Retinal pigment epithelial cell (primary cell): ENCODE measurements at regions not wholly inside any gene's neighbourhood (a gene's known extent, or its start where the extent isn't known, plus 50 kb on each side); places are given as distances from the start of the nearest gene placed in this dataset.

Source experiments
- DNase-seq: peaks from one replicate; pipeline ENCODE4 v3.0.0-alpha.2; 2010; ENCODE audit warnings: low read depth
- H3K4me3 ChIP-seq: 2 replicates; pipeline ENCODE4 v1.5.1; 2011; ENCODE audit warnings: mild to moderate bottlenecking, low read length, control low read depth, moderate library complexity
- TF ChIP-seq, protein P1 (sequence below): conservative IDR thresholded peaks from 2 replicates; pipeline ENCODE4 v1.5.1; 2011; ENCODE audit warnings: low read depth, low read length, control low read depth, inconsistent platforms

DNA sequence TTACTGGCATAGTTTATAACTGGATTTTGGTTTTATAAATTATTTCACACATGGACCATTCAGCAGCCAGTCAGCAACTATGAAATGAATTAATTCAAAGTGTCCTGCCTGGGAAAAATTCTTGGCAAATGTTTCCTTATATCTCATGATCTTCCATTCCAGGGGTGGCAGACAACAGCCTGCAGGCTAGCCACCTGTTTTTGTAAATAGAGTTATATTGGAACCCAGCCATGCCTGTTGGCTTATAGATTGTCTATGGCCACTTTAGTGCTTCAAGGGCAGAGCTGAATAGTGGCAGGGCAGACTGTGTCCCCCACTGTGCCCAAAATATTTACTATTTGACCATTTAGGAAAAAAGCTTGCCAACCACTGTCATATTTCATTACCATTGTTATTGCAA, 613.7 kb downstream of the TMEM114 start:
- DNase-seq: no peak
- TF ChIP-seq, protein P1, sequence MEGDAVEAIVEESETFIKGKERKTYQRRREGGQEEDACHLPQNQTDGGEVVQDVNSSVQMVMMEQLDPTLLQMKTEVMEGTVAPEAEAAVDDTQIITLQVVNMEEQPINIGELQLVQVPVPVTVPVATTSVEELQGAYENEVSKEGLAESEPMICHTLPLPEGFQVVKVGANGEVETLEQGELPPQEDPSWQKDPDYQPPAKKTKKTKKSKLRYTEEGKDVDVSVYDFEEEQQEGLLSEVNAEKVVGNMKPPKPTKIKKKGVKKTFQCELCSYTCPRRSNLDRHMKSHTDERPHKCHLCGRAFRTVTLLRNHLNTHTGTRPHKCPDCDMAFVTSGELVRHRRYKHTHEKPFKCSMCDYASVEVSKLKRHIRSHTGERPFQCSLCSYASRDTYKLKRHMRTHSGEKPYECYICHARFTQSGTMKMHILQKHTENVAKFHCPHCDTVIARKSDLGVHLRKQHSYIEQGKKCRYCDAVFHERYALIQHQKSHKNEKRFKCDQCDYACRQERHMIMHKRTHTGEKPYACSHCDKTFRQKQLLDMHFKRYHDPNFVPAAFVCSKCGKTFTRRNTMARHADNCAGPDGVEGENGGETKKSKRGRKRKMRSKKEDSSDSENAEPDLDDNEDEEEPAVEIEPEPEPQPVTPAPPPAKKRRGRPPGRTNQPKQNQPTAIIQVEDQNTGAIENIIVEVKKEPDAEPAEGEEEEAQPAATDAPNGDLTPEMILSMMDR: no peak

DNA sequence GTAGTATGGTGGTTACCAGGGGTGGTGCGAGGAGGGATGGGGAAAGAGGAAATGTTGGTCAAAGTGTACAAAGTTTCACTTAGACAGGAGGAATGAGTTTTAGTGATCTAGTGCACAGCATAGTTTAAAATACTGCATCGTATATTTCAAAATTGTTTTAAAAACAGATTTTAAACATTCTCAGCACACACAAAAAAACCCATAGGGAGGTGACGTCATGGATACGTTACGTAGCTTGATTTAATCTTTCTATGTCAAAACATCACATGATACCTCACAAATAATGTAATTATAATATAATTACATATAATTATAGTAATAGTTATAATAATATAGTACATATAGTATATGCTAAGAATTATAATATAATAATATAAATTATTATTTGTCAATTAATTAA, 614.2 kb downstream of the TMEM114 start:
- H3K4me3 ChIP-seq: no peak overlapping the region
- TF ChIP-seq, protein P1: no peak
- no peak for DNase-seq

More for the DNA sequence above, 613.7 kb downstream of the TMEM114 start:
- H3K4me3 ChIP-seq: no peak overlapping the region

DNA sequence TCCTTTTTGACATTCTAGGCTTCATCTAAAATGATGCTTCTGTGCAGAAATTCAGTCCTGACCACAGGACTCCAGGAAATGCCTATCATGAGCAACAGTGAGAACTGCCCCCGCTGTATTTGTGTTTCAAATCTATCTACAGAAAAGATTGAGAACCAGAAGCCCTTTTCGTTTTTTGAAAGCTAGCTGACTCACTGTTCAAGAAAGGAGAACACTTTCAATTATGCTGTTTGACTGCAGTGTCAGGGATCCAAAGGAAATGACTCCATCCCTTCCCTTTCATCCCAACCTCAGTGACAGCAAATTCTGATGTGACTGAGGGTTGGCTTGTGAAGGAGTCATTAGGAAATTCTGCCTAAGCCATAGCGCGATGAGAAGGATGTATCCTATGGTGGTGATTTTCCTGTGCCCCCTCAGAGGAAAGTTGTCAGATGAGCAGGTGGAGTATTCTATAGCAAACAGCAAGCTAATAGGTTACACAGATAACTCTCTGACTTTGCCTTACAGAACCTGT, 622.3 kb downstream of the TMEM114 start:
- TF ChIP-seq, protein P1: no peak
- DNase-seq: no peak
- no peak overlapping the region for H3K4me3 ChIP-seq

DNA sequence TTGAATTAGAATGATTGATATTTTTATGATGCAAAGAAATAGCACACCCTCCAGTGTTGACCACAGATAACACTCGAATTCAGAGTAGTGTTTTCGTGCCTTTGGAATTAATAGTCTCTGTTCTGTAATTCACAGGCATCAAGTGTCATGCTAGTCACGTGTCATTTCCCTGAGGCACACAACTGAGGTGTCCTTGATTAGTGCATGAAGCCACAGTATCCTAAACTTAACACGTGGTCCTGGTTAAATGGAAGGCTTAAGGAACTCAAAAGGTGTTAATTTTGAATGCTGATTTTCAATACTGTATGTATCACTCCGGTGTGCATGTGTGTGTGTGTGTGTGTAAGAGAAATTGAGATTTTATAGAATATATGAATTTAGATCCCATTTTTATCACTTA, 625.6 kb downstream of the TMEM114 start:
- no peak for DNase-seq
- TF ChIP-seq, protein P1: no peak
- H3K4me3 ChIP-seq: no peak overlapping the region

DNA sequence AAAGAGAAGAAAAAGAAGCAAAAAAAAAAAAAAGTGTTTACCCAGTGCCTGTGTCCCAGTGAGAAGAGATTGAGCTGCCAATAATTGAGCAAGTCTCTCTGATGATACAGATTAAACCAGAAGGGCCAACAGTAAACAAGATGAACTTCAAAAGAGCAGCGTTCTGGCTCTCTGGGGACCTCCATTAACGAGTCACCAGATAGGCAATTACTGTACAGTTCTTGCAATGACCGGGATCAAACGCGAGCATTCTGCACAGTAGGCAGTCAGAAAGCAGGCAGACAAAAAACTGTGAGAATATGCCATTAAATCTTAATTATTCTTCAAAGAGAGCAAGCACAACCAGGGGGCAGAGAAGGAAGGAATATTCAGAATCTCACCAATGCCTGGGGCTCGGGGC, 626.1 kb downstream of the TMEM114 start:
- TF ChIP-seq, protein P1: no peak
- no peak overlapping the region for H3K4me3 ChIP-seq
- no peak for DNase-seq

DNA sequence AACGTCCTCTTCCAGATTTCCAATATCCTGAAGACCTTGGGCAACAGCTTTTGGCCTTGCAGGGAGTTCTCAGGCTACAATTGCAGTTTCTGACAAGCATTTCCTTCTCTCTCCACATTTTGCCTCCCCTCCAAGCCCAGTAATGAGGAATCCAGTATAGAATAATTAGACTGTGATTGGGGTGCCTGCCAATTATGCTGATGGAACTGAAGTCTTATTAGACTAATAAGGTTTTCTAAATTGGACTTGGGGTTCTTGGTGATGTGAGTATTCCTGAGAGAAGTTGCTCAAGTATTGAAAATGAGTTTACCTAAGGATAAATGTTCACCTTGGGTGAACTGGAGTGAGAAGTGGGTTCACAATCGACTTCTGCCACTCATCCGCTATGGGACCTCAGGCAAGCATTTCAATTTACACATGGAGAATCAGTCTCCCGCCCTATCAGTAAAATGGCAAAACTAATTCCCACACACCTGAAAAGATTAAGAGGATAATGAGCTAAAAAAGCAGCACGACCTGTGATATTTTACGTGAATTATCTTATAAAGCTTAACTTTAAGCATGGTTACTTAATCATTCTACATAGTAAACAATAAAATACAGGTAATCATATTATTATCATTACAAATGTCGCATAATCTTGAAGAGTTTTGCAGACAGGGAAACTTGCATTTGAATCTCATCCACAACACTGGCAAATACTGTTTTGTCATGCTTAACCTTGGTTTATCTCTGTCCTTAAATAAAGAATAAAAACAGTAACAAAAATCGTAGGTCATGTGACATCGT, 628.0 kb downstream of the TMEM114 start:
- TF ChIP-seq, protein P1: no peak
- no peak for DNase-seq
- no peak overlapping the region for H3K4me3 ChIP-seq

DNA sequence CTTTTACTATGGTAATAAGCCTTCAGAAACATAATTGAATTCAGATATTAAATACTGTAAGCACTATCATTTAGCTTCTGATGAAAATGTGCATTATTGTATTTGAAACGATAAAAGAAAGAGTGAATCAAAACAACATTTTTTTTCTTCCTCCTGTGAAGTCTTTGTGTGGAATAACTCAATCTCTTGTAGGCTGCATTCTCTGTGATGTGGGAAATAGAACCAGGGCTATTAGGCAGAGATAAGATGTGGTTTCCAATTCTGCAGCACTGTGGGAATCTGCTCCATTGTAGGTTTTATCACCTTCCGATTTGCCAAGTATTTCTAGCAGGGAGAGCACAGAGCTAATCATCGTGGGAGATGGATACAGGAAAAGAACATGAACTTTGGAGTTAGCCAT, 624.5 kb downstream of the RBFOX1 start:
- TF ChIP-seq, protein P1: no peak
- no peak for DNase-seq
- no peak overlapping the region for H3K4me3 ChIP-seq
